HCT116 (cell line): ENCODE measurements at regions not wholly inside any gene's neighbourhood (a gene's known extent, or its start where the extent isn't known, plus 50 kb on each side); places are given as distances from the start of the nearest gene placed in this dataset.

Experiments
- CEBPB ChIP-seq: IDR thresholded peaks from 2 replicates; pipeline ENCODE4 v1.6.1; 2012; ENCODE audit warnings: low read depth
- CTCF ChIP-seq, 3 experiments: fragments of 200-600 bp in 1 of 3; sonication (generic) in 1 of 3; IDR thresholded peaks in 2 of 3; conservative IDR thresholded peaks in 1 of 3; 2 replicates each; pipeline ENCODE4 v1.5.1; 2012 to 2017; ENCODE audit warnings: low read depth in 2 of 3, low read length in 2 of 3, antibody characterized with exemption in 1 of 3, borderline replicate concordance in 1 of 3, control low read depth in 1 of 3, mild to moderate bottlenecking in 1 of 3, mixed read lengths in 1 of 3, mixed run types in 1 of 3, moderate library complexity in 1 of 3; ENCODE audit not compliant: insufficient read depth in 1 of 3
- ELF1 ChIP-seq: IDR thresholded peaks from 2 replicates; pipeline ENCODE4 v1.6.1; 2012; ENCODE audit warnings: low read depth, borderline replicate concordance
- EZH2 ChIP-seq: fragments of 200-600 bp; sonication (generic); IDR thresholded peaks from 2 replicates; pipeline ENCODE4 v1.6.1; 2017; ENCODE audit warnings: antibody characterized with exemption, mixed run types
- EZH2phosphoT487 ChIP-seq: fragments of 200-600 bp; IDR thresholded peaks from 2 replicates; pipeline ENCODE4 v1.6.1; 2018; ENCODE audit warnings: antibody characterized with exemption, borderline replicate concordance
- POLR2A ChIP-seq: IDR thresholded peaks from 2 replicates; pipeline ENCODE4 v1.7.0; 2011; ENCODE audit warnings: borderline replicate concordance; ENCODE audit not compliant: insufficient read depth, insufficient read length; ENCODE audit errors: extremely low read depth
- POLR2AphosphoS5 ChIP-seq: IDR thresholded peaks from 2 replicates; pipeline ENCODE4 v1.6.1; 2011; ENCODE audit warnings: mild to moderate bottlenecking, low read depth, low read length, moderate library complexity
- RAD21 ChIP-seq: IDR thresholded peaks from 2 replicates; pipeline ENCODE4 v1.6.1; 2012; ENCODE audit warnings: low read depth, mild to moderate bottlenecking
- SP1 ChIP-seq: IDR thresholded peaks from 2 replicates; pipeline ENCODE4 v1.6.1; 2012; ENCODE audit warnings: low read depth
- YY1 ChIP-seq: IDR thresholded peaks from 2 replicates; pipeline ENCODE4 v1.6.1; 2011; ENCODE audit warnings: low read length, low read depth, moderate library complexity, mild to moderate bottlenecking; ENCODE audit not compliant: insufficient replicate concordance; ENCODE audit errors: extremely low read depth
- ZNF274 ChIP-seq: fragments of 200-500 bp; sonication (Bioruptor generic); IDR thresholded peaks from 2 replicates; pipeline ENCODE4 v1.6.1; 2014; ENCODE audit warnings: mild to moderate bottlenecking, low read depth, low read length, inconsistent platforms

- TF ChIP-seq POLR2A = no peak
- no peak for TF ChIP-seq CTCF (IDR thresholded peaks at IDR 0.05 in 2 of 3, conservative IDR thresholded peaks at IDR 0.05 in 1 of 3; ENCODE audit: borderline replicate concordance in 1 of 3, insufficient read depth in 1 of 3, low read depth in 2 of 3, low read length in 2 of 3)
- no peak for TF ChIP-seq ELF1
- TF ChIP-seq EZH2 = no peak
- no peak for TF ChIP-seq SP1
- no peak for TF ChIP-seq POLR2AphosphoS5
- TF ChIP-seq CEBPB = no peak
- TF ChIP-seq RAD21 = no peak
- TF ChIP-seq ZNF274 = no peak
- no peak for TF ChIP-seq YY1
- no peak for TF ChIP-seq EZH2phosphoT487
Measured at GRCh38 chr22:16717699-16718558, 107.3 kb downstream of the XKR3 start.
